OCI-LY3 (cell line): ENCODE measurements at regions not wholly inside any gene's neighbourhood (a gene's known extent, or its start where the extent isn't known, plus 50 kb on each side); places are given as distances from the start of the nearest gene placed in this dataset.

Experiments
- H2AFZ ChIP-seq: fragments of 200-600, 300-600 bp; shearing (Covaris generic); 2 replicates; pipeline ENCODE4 v1.6.0; 2014; ENCODE audit warnings: antibody characterized with exemption, low read depth, low read length
- H3K27ac ChIP-seq: fragments of 200-600, 300-600 bp; sonication (generic); 2 replicates; pipeline ENCODE4 v1.5.1; 2014; ENCODE audit warnings: mild to moderate bottlenecking, low read length, moderate library complexity, mixed read lengths
- H3K27me3 ChIP-seq: fragments of 200-600, 300-600 bp; sonication (generic); 2 replicates; pipeline ENCODE4 v1.6.1; 2014; ENCODE audit warnings: low read depth, low read length, mixed read lengths
- H3K36me3 ChIP-seq: fragments of 200-600, 300-600 bp; sonication (generic); replicated peaks from 2 replicates; pipeline ENCODE3; 2014; ENCODE audit warnings: low read depth, low read length, mixed read lengths
- H3K4me1 ChIP-seq: fragments of 300-600, 200-600 bp; sonication (generic); 2 replicates; pipeline ENCODE4 v1.6.1; 2014; ENCODE audit warnings: low read length, mixed read lengths
- H3K4me2 ChIP-seq: fragments of 200-600, 300-600 bp; sonication (generic); 2 replicates; pipeline ENCODE4 v1.6.1; 2014; ENCODE audit warnings: low read length, mixed read lengths
- H3K4me3 ChIP-seq: fragments of 300-600, 200-600 bp; sonication (generic); 2 replicates; pipeline ENCODE4 v1.5.1; 2014; ENCODE audit warnings: antibody characterized with exemption, mild to moderate bottlenecking, low read length, moderate library complexity
- H3K79me2 ChIP-seq: fragments of 300-600, 200-600 bp; shearing (Covaris generic); 2 replicates; pipeline ENCODE4 v1.6.1; 2014; ENCODE audit warnings: mild to moderate bottlenecking, low read length, mixed read lengths
- H3K9ac ChIP-seq: fragments of 300-600, 200-600 bp; shearing (Covaris generic); 2 replicates; pipeline ENCODE4 v1.6.0; 2014; ENCODE audit warnings: mild to moderate bottlenecking, low read length, moderate library complexity
- H3K9me3 ChIP-seq: fragments of 200-600, 300-600 bp; shearing (Covaris generic); 2 replicates; pipeline ENCODE4 v1.6.1; 2014; ENCODE audit warnings: low read length, mixed read lengths; ENCODE audit not compliant: insufficient read depth
- H4K20me1 ChIP-seq: fragments of 200-600, 300-600 bp; sonication (generic); 2 replicates; pipeline ENCODE4 v1.6.1; 2016; ENCODE audit warnings: low read length, mixed read lengths; ENCODE audit not compliant: insufficient read depth
- CTCF ChIP-seq: fragments of 200-600, 300-600 bp; sonication (generic); IDR thresholded peaks from 2 replicates; pipeline ENCODE4 v1.5.1; 2014; ENCODE audit warnings: antibody characterized with exemption, low read length, low read depth
- EZH2phosphoT487 ChIP-seq: fragments of 200-600 bp; shearing (Covaris generic); IDR thresholded peaks from 2 replicates; pipeline ENCODE4 v1.6.1; 2018; ENCODE audit warnings: antibody characterized with exemption, mixed run types, low read depth

DNA sequence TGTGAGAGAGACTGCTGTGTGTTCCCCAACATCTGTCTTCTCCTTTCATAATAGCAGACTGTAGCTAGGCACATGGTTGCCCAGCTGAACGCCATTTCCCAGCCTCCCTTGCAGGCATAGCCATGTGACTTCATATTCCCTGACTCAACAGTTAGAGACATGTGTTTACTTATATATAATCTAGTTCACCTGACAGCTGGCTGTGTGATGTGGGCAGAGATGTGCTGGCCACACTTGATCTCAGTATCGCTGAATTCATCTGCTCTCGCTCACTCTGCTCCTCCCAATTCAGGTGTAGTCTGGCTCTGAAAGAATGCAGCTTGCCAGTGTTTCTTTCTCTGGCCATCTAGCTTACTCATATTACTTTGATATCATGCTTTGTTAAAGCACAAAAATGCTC is 52.3 kb upstream of the SEC11C start:
- Histone ChIP-seq H3K4me3 (no peak overlapping the region), H3K4me2 (peak overlapping the region; percentile 78), H2AFZ (peak overlapping the region; percentile 43), H3K36me3 (no peaks in the 10 kb centered on the region), H3K27ac (peak overlapping the region; percentile 87), H3K9me3 (no peaks in the 10 kb centered on the region), H3K27me3 (no peaks in the 10 kb centered on the region), H4K20me1 (no peaks in the 10 kb centered on the region), H3K4me1 (peaks cover 73% of the 10 kb centered on the region), H3K9ac (peak overlapping the region; percentile 56), H3K79me2 (0 out of 2 replicates have a peak, but pooled peaks cover 5% of the 10 kb centered on the region)
- no peak for TF ChIP-seq CTCF
- no peak for TF ChIP-seq EZH2phosphoT487
